ENCODE measurements at regions not wholly inside any gene's neighbourhood (a gene's known extent, or its start where the extent isn't known, plus 50 kb on each side); places are given as distances from the start of the nearest gene placed in this dataset.

DNA sequence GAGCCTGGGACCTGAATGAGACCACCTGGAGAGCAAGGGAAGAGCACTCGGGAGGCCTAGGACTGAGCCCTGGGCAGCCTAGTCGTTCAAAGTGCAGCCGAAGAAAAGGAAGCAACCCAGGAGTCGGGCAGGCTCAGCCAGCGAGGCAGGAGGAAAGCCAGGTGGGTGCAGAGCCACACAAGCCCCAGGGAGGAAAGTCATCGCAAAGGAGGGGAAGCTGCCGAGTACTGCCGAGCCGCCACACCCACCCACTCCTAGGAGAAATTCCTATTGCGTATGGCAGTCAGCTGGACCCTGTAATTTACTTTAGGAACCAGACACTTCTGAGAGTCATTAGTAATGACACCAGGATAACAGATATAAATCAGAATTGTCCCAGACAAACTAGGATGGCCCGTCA is 187.6 kb downstream of the KATNIP start:
- DNase-seq (ENCODE audit: low read depth in 2 of 2), result no peak
